HG02759 (cell line): ENCODE measurements at regions not wholly inside any gene's neighbourhood (a gene's known extent, or its start where the extent isn't known, plus 50 kb on each side); places are given as distances from the start of the nearest gene placed in this dataset.

Experiments used
- ATAC-seq: cut with Tn5 transposase; IDR thresholded peaks from one replicate; pipeline ENCODE4 v1.9.1; 2021; ENCODE audit warnings: mild to moderate bottlenecking, moderate library complexity; ENCODE audit not compliant: unreplicated experiment

- ATAC-seq, result no peak
Measured at GRCh38 chr2:39534095-39534711, 97.1 kb upstream of the MAP4K3 start.

- no peak for ATAC-seq
Measured at GRCh38 chr2:39535636-39536185, 98.6 kb upstream of the MAP4K3 start.

GRCh38 chr2:39537150-39537549 is 100.1 kb upstream of the MAP4K3 start:
- no peak for ATAC-seq

- ATAC-seq, result no peak
Measured at GRCh38 chr2:39538718-39539117, 101.6 kb upstream of the MAP4K3 start.

GRCh38 chr2:39540414-39540813 is 103.3 kb upstream of the MAP4K3 start:
- ATAC-seq, result no peak

- no peak for ATAC-seq
Measured at GRCh38 chr2:39541011-39541930, 104.2 kb upstream of the MAP4K3 start.

- no peak for ATAC-seq
Measured at GRCh38 chr2:39542523-39542922, 105.4 kb upstream of the MAP4K3 start.

GRCh38 chr2:39545957-39546356 is 108.9 kb upstream of the MAP4K3 start:
- ATAC-seq, result no peak

- ATAC-seq, result no peak
Measured at GRCh38 chr2:39546409-39546808, 109.3 kb upstream of the MAP4K3 start.

- no peak for ATAC-seq
Measured at GRCh38 chr2:39546937-39547336, 109.9 kb upstream of the MAP4K3 start.

GRCh38 chr2:39547811-39548719 is 111.0 kb upstream of the MAP4K3 start:
- ATAC-seq, result no peak

GRCh38 chr2:39549000-39549399 is 111.9 kb upstream of the MAP4K3 start:
- no peak for ATAC-seq

GRCh38 chr2:39549718-39550464 is 112.8 kb upstream of the MAP4K3 start:
- no peak for ATAC-seq

- no peak for ATAC-seq
Measured at GRCh38 chr2:39550701-39551285, 113.7 kb upstream of the MAP4K3 start.

GRCh38 chr2:39558906-39559305 is 106.8 kb upstream of the TMEM178A start:
- ATAC-seq, result no peak

- ATAC-seq, result no peak
Measured at GRCh38 chr2:39563572-39563971, 102.1 kb upstream of the TMEM178A start.

- ATAC-seq, result no peak
Measured at GRCh38 chr2:39567507-39567906, 98.2 kb upstream of the TMEM178A start.

- no peak for ATAC-seq
Measured at GRCh38 chr2:39568116-39568515, 97.6 kb upstream of the TMEM178A start.

GRCh38 chr2:39568561-39569006 is 97.1 kb upstream of the TMEM178A start:
- ATAC-seq, result no peak

- ATAC-seq, result no peak
Measured at GRCh38 chr2:39570130-39570555, 95.6 kb upstream of the TMEM178A start.
